H1 (cell line): ENCODE measurements at regions not wholly inside any gene's neighbourhood (a gene's known extent, or its start where the extent isn't known, plus 50 kb on each side); places are given as distances from the start of the nearest gene placed in this dataset.

ENCODE experiments used
- CBX5 ChIP-seq: fragments of 300-800, 300-1000 bp; sonication (generic); IDR thresholded peaks from 2 replicates; pipeline ENCODE4 v1.7.1; 2016; ENCODE audit warnings: antibody characterized with exemption, low read length, low read depth
- CHD7 ChIP-seq: fragments of 300-600 bp; sonication (generic); IDR thresholded peaks from 2 replicates; pipeline ENCODE4 v1.7.1; 2012; ENCODE audit warnings: low read length, moderate library complexity, mild to moderate bottlenecking, inconsistent platforms; ENCODE audit not compliant: insufficient replicate concordance
- CTCF ChIP-seq, 3 experiments: IDR thresholded peaks; 1 replicate in 2 of 3; 2 replicates in 1 of 3; pipeline versions ENCODE4 v1.5.1 to v1.6.1; 2011; ENCODE audit warnings: low read length in 3 of 3, mild to moderate bottlenecking in 3 of 3, inconsistent platforms in 2 of 3, low read depth in 1 of 3, moderate library complexity in 1 of 3; ENCODE audit not compliant: insufficient read depth in 1 of 3; ENCODE audit errors: control extremely low read depth in 1 of 3
- FOSL1 ChIP-seq: IDR thresholded peaks from 2 replicates; pipeline ENCODE4 v1.6.1; 2011; ENCODE audit warnings: mild to moderate bottlenecking, low read depth, low read length, moderate library complexity; ENCODE audit not compliant: insufficient read depth
- KDM5A ChIP-seq: fragments of 200-600 bp; IDR thresholded peaks from 2 replicates; pipeline ENCODE4 v1.7.1; 2012; ENCODE audit warnings: mild to moderate bottlenecking, low read length, inconsistent platforms, mixed read lengths
- RNF2 ChIP-seq: fragments of 200-900, 300-1000 bp; sonication (generic); IDR thresholded peaks from 2 replicates; pipeline ENCODE4 v1.7.1; 2016; ENCODE audit warnings: borderline replicate concordance, low read depth, mild to moderate bottlenecking, antibody characterized with exemption, low read length; ENCODE audit not compliant: poor library complexity, severe bottlenecking; ENCODE audit errors: missing control alignments

GRCh38 chr3:182735672-182736071 is 57.6 kb upstream of the ATP11B start (continued):
- TF ChIP-seq CHD7 (no peak), RNF2 (no peak), FOSL1 (no peak), CBX5 (no peak), KDM5A (no peak), CTCF (IDR thresholded peaks at IDR 0.05; ENCODE audit: control extremely low read depth in 1 of 3, insufficient read depth in 1 of 3, low read depth in 1 of 3, low read length in 3 of 3) (no peak)
